ENCODE measurements at regions not wholly inside any gene's neighbourhood (a gene's known extent, or its start where the extent isn't known, plus 50 kb on each side); places are given as distances from the start of the nearest gene placed in this dataset.

DNA sequence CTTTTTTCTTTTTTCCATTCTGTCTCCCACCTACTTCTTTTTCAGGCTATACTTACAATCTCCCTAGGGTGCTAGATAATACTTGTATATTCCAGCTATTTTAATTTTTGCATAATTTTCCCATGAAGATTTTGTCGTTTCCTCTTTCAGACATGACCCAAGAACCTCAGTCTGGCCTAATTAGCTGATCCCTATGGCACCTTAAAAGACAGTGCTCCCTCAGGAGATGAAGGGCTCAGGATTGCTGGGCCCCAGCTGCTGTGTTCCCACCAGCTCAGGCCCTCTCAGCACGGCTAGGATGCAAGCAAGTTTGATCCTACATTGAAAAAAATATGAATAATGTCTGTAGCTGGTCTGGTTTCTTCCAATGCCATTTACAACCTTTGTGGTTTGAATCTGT is 55.0 kb upstream of the RGS5 start:
- DNase-seq: no peak

DNA sequence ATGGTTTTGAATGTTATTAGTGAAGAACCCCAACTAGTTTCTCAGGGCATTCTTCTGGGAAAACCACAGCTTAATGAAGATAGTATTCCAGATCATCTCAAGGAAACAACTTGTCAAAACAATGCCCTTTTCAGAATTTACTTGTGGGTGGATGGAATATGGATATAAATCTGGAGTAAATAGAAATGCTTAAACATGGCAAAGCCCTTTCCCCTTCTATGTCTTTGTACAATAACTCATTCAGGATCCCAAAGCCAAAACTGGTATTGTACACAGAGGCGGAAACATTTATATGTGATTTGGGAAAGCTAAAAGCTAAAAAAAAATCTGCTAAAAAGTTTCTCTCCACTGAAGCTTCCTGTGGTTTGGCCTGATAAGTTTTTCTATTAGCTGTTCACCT is 55.5 kb upstream of the RGS5 start:
- DNase-seq: no peak

DNA sequence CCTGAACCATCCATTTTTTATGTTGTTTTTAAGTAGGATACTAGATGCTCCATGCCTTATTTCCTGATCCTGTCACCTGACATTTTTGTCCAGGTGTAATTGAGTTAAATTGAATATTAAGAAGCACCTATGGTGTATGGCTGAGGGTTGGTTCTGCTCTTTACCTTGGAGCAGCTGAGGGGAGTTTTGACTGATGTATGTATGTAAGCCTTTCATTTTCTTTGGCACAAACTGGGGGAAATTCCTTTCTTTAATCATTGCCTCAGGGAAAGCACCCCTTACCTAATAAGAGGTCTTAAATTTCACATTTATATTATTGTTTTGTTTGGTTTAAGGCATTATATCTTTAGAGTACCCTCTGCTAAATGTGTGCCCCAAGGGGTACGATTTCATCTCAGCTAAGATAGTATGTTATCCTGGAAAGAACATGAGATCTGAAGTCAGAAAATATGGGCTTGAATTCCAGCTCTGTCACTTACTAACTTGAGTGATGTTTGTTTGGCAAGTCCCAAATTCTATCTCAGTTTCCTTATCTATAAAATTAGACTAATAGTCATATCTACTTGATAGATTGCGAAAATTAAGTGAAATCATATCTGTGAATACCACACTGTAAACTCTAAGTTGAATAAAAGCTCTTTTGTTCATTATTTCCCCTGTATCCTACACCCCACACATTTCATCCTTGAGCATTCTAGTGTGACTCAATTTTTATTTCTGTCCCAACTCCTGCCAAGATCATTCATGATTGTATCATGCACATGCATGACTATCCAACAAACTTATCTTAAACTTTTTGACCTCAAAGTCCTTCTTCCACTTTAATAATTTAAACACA is 57.7 kb upstream of the NUF2 start:
- DNase-seq: no peak

DNA sequence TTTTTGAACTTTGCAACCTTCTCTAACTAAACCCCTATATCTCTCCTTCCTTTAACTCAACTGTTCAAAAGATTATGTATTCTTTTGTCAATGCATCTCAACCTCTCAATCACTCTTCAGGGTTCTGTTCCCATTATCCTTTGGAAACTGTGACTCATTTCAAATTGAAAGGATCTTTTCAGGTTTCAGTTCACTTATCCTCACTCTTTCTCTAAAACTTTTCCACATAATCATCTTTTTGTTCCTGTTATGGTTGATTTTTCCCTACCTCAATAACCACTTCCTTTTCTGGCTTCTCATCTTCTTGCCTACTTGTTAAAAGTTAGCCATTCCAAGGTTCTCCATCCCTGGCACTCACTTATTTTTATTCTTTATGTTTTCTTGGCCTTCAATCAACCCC is 56.2 kb upstream of the NUF2 start:
- no peak for DNase-seq

DNA sequence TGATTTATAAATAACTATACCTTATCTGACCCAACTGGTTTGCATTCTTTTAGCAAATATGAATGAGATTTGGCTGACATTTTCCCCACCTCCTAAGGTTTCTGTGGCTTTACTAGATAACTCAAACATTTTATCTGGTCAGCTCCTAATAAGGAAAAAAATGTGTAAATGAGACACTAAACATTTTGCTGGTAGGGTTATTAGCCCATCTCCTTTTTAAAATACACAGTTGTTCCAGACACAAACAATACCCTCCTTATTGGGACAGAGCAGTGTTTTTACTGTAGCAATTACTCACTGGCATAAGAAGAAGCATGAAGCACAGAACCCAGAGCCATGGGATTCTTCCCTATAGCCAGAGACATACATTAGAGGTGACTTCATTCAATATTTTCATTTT is 53.8 kb upstream of the NUF2 start:
- no peak for DNase-seq

DNA sequence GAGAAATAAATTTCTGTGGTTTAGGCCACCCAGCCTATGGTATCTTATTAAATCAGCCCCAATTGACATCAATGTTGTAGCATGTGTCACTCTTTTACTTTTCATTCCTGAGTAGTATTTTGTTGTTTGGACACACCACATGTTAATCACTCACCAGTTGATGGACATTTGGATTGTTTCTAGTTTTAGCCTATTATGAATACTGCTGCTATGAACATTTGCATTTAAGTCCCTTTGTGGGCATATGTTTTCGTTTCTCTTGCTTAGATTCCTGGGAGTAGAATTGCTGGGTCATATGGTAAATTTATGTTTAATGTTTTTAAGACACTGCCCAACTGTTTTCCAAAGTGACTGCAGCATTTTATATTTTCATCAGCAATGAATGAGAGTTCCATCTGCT is 50.2 kb upstream of the NUF2 start:
- DNase-seq: peak; percentile 38
